ENCODE measurements at regions not wholly inside any gene's neighbourhood (a gene's known extent, or its start where the extent isn't known, plus 50 kb on each side); places are given as distances from the start of the nearest gene placed in this dataset.

DNA sequence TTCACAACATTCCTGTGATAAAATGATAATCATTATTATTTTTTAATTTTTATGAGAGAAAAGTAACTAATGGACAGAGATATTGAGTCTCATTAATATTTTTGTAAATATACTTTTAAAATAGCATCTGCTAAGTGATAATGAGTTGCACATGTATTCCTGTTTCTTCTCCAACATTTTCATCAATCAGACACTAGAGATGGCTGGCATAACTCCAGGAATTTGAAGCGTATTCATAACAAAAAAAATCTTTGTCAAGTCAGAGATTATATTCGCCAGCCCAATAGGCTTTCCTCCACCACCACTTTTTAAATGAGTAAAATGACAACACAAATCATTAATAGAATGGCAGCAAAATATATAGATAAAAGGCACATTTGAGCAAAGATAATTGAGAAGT lies 524.0 kb upstream of the KCND2 start:
- WGBS (ENCODE audit: insufficient coverage) = no CpG with 5 or more reads among the region's 2 CpGs

GRCh38 chr7:119756687-119757086 lies 516.3 kb upstream of the KCND2 start:
- Histone ChIP-seq H3K36me3 (ENCODE audit: control insufficient read depth, insufficient read depth, low read length) (no peaks in the 10 kb centered on the region), H3K9me3 (replicated peaks; ENCODE audit: control insufficient read depth, low read depth, low read length) (no peaks in the 10 kb centered on the region), H3K27me3 (ENCODE audit: control insufficient read depth, insufficient read depth, low read length) (no peaks in the 10 kb centered on the region), H3K4me3 (ENCODE audit: low read length) (no peak overlapping the region), H3K4me1 (ENCODE audit: control insufficient read depth, insufficient read depth, low read length) (no peaks in the 10 kb centered on the region), H3K27ac (ENCODE audit: low read length) (no peak overlapping the region)
- DNase-seq = no peak

More for the DNA sequence above, 524.0 kb upstream of the KCND2 start:
- Histone ChIP-seq H3K36me3 (ENCODE audit: control insufficient read depth, insufficient read depth, low read length) (no peaks in the 10 kb centered on the region), H3K27me3 (ENCODE audit: control insufficient read depth, insufficient read depth, low read length) (no peaks in the 10 kb centered on the region), H3K4me1 (ENCODE audit: control insufficient read depth, insufficient read depth, low read length) (no peaks in the 10 kb centered on the region), H3K27ac (ENCODE audit: low read length) (no peak overlapping the region), H3K4me3 (ENCODE audit: low read length) (no peak overlapping the region), H3K9me3 (replicated peaks; ENCODE audit: control insufficient read depth, low read depth, low read length) (no peaks in the 10 kb centered on the region)
- peak; percentile 6 for DNase-seq

DNA sequence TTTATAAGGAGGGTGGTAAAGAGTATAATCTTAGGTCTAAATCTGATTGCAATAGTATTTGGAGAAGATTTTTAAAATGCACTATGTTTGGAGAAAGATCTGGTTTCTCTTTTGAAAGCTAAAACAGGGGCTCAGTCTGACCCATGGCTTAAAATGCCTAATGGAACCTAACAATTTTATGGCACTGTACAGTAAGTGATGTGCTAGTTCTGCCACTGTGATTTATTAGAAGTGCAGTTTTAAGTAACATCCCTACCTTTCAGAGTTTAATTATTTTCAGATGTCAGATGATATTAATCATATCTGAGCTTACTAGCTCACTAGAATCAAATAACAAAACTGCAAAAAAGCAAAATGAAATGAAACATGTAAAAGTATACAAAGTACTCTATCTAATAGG lies 514.7 kb upstream of the KCND2 start:
- H3K27ac ChIP-seq (ENCODE audit: low read length) = no peak overlapping the region
- H3K4me1 ChIP-seq (ENCODE audit: control insufficient read depth, insufficient read depth, low read length) = no peaks in the 10 kb centered on the region
- no peaks in the 10 kb centered on the region for H3K9me3 ChIP-seq (replicated peaks; ENCODE audit: control insufficient read depth, low read depth, low read length)
- no peak overlapping the region for H3K4me3 ChIP-seq (ENCODE audit: low read length)
- H3K27me3 ChIP-seq (ENCODE audit: control insufficient read depth, insufficient read depth, low read length) = no peaks in the 10 kb centered on the region
- no peak for DNase-seq
- no peaks in the 10 kb centered on the region for H3K36me3 ChIP-seq (ENCODE audit: control insufficient read depth, insufficient read depth, low read length)

GRCh38 chr7:119761776-119762175 lies 511.2 kb upstream of the KCND2 start:
- H3K27me3 ChIP-seq (ENCODE audit: control insufficient read depth, insufficient read depth, low read length) = no peaks in the 10 kb centered on the region
- H3K27ac ChIP-seq (ENCODE audit: low read length) = no peak overlapping the region
- no peak overlapping the region for H3K4me3 ChIP-seq (ENCODE audit: low read length)
- no peaks in the 10 kb centered on the region for H3K4me1 ChIP-seq (ENCODE audit: control insufficient read depth, insufficient read depth, low read length)
- WGBS (ENCODE audit: insufficient coverage) = no CpG with 5 or more reads among the region's 1 CpG
- no peak for DNase-seq
- no peaks in the 10 kb centered on the region for H3K9me3 ChIP-seq (replicated peaks; ENCODE audit: control insufficient read depth, low read depth, low read length)
- H3K36me3 ChIP-seq (ENCODE audit: control insufficient read depth, insufficient read depth, low read length) = no peaks in the 10 kb centered on the region

- no CpG with 5 or more reads among the region's 2 CpGs for WGBS (ENCODE audit: insufficient coverage)
- Histone ChIP-seq H3K27ac (ENCODE audit: low read length) (no peak overlapping the region), H3K27me3 (ENCODE audit: control insufficient read depth, insufficient read depth, low read length) (no peaks in the 10 kb centered on the region), H3K4me1 (ENCODE audit: control insufficient read depth, insufficient read depth, low read length) (no peaks in the 10 kb centered on the region), H3K9me3 (replicated peaks; ENCODE audit: control insufficient read depth, low read depth, low read length) (no peaks in the 10 kb centered on the region), H3K36me3 (ENCODE audit: control insufficient read depth, insufficient read depth, low read length) (no peaks in the 10 kb centered on the region), H3K4me3 (ENCODE audit: low read length) (no peak overlapping the region)
- no peak for DNase-seq
Measured at GRCh38 chr7:119782286-119782685, 490.7 kb upstream of the KCND2 start.

GRCh38 chr7:119783799-119784198 lies 489.2 kb upstream of the KCND2 start:
- no peak overlapping the region for H3K27ac ChIP-seq (ENCODE audit: low read length)
- DNase-seq = peak; percentile 47

DNA sequence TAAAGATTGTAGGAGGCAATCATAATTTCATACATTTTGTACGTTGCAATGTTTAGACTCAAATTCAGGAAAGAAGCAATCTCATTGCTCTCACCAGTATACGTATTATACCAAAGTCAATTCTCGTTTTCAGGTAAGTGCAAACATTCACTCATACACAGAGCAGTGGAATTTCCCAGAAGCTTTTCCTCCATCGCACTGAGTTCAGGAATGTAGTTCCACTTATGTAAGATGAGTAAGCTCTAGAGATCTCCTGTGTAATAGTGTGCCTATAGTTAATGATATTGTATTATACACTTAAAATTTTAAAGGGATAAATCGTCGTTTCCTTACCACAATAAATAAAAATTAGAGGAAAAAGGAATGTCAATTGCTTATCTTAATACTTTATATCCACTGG lies 470.8 kb upstream of the KCND2 start:
- no peaks in the 10 kb centered on the region for H3K36me3 ChIP-seq (ENCODE audit: control insufficient read depth, insufficient read depth, low read length)
- H3K27ac ChIP-seq (ENCODE audit: low read length) = no peak overlapping the region
- no peak for DNase-seq
- no CpG with 5 or more reads among the region's 6 CpGs for WGBS (ENCODE audit: insufficient coverage)
- H3K27me3 ChIP-seq (ENCODE audit: control insufficient read depth, insufficient read depth, low read length) = no peaks in the 10 kb centered on the region
- no peak overlapping the region for H3K4me3 ChIP-seq (ENCODE audit: low read length)
- H3K9me3 ChIP-seq (replicated peaks; ENCODE audit: control insufficient read depth, low read depth, low read length) = no peaks in the 10 kb centered on the region
- no peaks in the 10 kb centered on the region for H3K4me1 ChIP-seq (ENCODE audit: control insufficient read depth, insufficient read depth, low read length)

More at GRCh38 chr7:119783799-119784198, 489.2 kb upstream of the KCND2 start:
- H3K9me3 ChIP-seq (replicated peaks; ENCODE audit: control insufficient read depth, low read depth, low read length) = no peaks in the 10 kb centered on the region
- H3K4me3 ChIP-seq (ENCODE audit: low read length) = no peak overlapping the region
- no CpG with 5 or more reads among the region's 1 CpG for WGBS (ENCODE audit: insufficient coverage)
- H3K4me1 ChIP-seq (ENCODE audit: control insufficient read depth, insufficient read depth, low read length) = no peaks in the 10 kb centered on the region
- no peaks in the 10 kb centered on the region for H3K36me3 ChIP-seq (ENCODE audit: control insufficient read depth, insufficient read depth, low read length)
- no peaks in the 10 kb centered on the region for H3K27me3 ChIP-seq (ENCODE audit: control insufficient read depth, insufficient read depth, low read length)

GRCh38 chr7:119825091-119825655 lies 447.8 kb upstream of the KCND2 start:
- Histone ChIP-seq H3K4me3 (ENCODE audit: low read length) (no peak overlapping the region), H3K27me3 (ENCODE audit: control insufficient read depth, insufficient read depth, low read length) (no peaks in the 10 kb centered on the region), H3K27ac (ENCODE audit: low read length) (no peak overlapping the region), H3K9me3 (replicated peaks; ENCODE audit: control insufficient read depth, low read depth, low read length) (no peaks in the 10 kb centered on the region), H3K36me3 (ENCODE audit: control insufficient read depth, insufficient read depth, low read length) (no peaks in the 10 kb centered on the region), H3K4me1 (ENCODE audit: control insufficient read depth, insufficient read depth, low read length) (no peaks in the 10 kb centered on the region)
- DNase-seq = no peak
- no CpG with 5 or more reads among the region's 3 CpGs for WGBS (ENCODE audit: insufficient coverage)

- no peak overlapping the region for H3K4me3 ChIP-seq (ENCODE audit: low read length)
- H3K27me3 ChIP-seq (ENCODE audit: control insufficient read depth, insufficient read depth, low read length) = no peaks in the 10 kb centered on the region
- DNase-seq = no peak
- no peaks in the 10 kb centered on the region for H3K36me3 ChIP-seq (ENCODE audit: control insufficient read depth, insufficient read depth, low read length)
- no peaks in the 10 kb centered on the region for H3K9me3 ChIP-seq (replicated peaks; ENCODE audit: control insufficient read depth, low read depth, low read length)
- no CpG with 5 or more reads among the region's 1 CpG for WGBS (ENCODE audit: insufficient coverage)
- H3K4me1 ChIP-seq (ENCODE audit: control insufficient read depth, insufficient read depth, low read length) = no peaks in the 10 kb centered on the region
- no peak overlapping the region for H3K27ac ChIP-seq (ENCODE audit: low read length)
Measured at GRCh38 chr7:119826547-119826946, 446.4 kb upstream of the KCND2 start.

DNA sequence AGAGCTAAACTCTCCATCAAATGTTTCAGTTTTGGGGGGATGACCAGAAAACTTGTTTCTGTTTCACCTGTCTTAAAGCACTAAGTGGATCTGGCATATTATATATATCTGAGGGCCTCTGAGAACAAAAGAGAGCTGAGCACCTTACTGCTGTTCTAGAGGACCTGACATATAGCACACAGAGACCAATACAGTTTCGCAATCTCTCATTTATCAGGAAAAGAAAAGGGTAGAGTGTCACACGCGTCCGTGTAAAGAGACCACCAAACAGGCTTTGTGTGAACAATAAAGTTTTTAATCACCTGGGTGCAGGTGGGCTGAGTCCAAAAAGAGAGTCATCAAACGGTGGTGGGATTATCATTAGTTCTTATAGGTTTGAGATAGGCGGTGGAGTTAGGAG lies 434.5 kb upstream of the KCND2 start:
- H3K9me3 ChIP-seq (replicated peaks; ENCODE audit: control insufficient read depth, low read depth, low read length) = peaks cover 9% of the 10 kb centered on the region
- H3K4me3 ChIP-seq (ENCODE audit: low read length) = no peak overlapping the region
- no peak overlapping the region for H3K27ac ChIP-seq (ENCODE audit: low read length)
- no peak for DNase-seq
- H3K27me3 ChIP-seq (ENCODE audit: control insufficient read depth, insufficient read depth, low read length) = no peaks in the 10 kb centered on the region
- H3K36me3 ChIP-seq (ENCODE audit: control insufficient read depth, insufficient read depth, low read length) = no peaks in the 10 kb centered on the region
- WGBS (ENCODE audit: insufficient coverage) = 85% methylated on average over 5 of the region's 6 CpGs
- no peaks in the 10 kb centered on the region for H3K4me1 ChIP-seq (ENCODE audit: control insufficient read depth, insufficient read depth, low read length)

- no peak overlapping the region for H3K27ac ChIP-seq (ENCODE audit: low read length)
- H3K4me1 ChIP-seq (ENCODE audit: control insufficient read depth, insufficient read depth, low read length) = no peaks in the 10 kb centered on the region
- H3K9me3 ChIP-seq (replicated peaks; ENCODE audit: control insufficient read depth, low read depth, low read length) = peaks cover 9% of the 10 kb centered on the region
- no peaks in the 10 kb centered on the region for H3K27me3 ChIP-seq (ENCODE audit: control insufficient read depth, insufficient read depth, low read length)
- H3K4me3 ChIP-seq (ENCODE audit: low read length) = no peak overlapping the region
- H3K36me3 ChIP-seq (ENCODE audit: control insufficient read depth, insufficient read depth, low read length) = no peaks in the 10 kb centered on the region
- no CpG with 5 or more reads among the region's 1 CpG for WGBS (ENCODE audit: insufficient coverage)
- DNase-seq = no peak
Measured at GRCh38 chr7:119842337-119842736, 430.6 kb upstream of the KCND2 start.
